Lower leg skin (tissue), 4 donors: ENCODE measurements at regions not wholly inside any gene's neighbourhood (a gene's known extent, or its start where the extent isn't known, plus 50 kb on each side); places are given as distances from the start of the nearest gene placed in this dataset.

Source experiments
- DNase-seq, 2 donors: peaks; one replicate each; pipeline ENCODE4 v3.0.0-alpha.2; 2019; ENCODE audit warnings: low spot score in 2 of 2
- H3K4me3 ChIP-seq: fragments of 200-600 bp; sonication (generic); 2 replicates; pipeline ENCODE4 v1.5.1; 2017; ENCODE audit warnings: mild to moderate bottlenecking, low read depth; ENCODE audit not compliant: poor library complexity, severe bottlenecking
- CTCF ChIP-seq, 3 donors: fragments of 450-650 bp; IDR thresholded peaks; one replicate each; pipeline ENCODE4 v1.5.1; 2016; ENCODE audit warnings: antibody characterized with exemption in 3 of 3, mild to moderate bottlenecking in 3 of 3, moderate library complexity in 2 of 3
- POLR2A ChIP-seq, 2 donors: fragments of 450-650 bp; IDR thresholded peaks; one replicate each; pipeline ENCODE4 v1.6.1; 2016 to 2017; ENCODE audit warnings: antibody characterized with exemption in 2 of 2, mild to moderate bottlenecking in 1 of 2, moderate library complexity in 1 of 2
- WGBS, 2 donors: methylation state at CpG; one replicate each; pipeline ENCODE4 v1.1.5; 2018; 5-methylcytosine and 5-hydroxymethylcytosine counted together
- intact Hi-C: fragments of 100-400 bp; cut with DNase I; formaldehyde crosslinking; loops from one replicate; pipeline ENCODE4 v1.15.0; 2023; ENCODE audit warnings: low total_unique reads

- WGBS, 2 donors = 71 to 78% methylated on average over 2 of the region's 2 CpGs
Observed at GRCh38 chr15:92288755-92289154, 104.9 kb upstream of the ST8SIA2 start.

GRCh38 chr15:92289733-92290132, 103.9 kb upstream of the ST8SIA2 start:
- TF ChIP-seq CTCF (IDR thresholded peaks at IDR 0.05) (no peak), POLR2A (IDR thresholded peaks at IDR 0.05) (no peak)
- WGBS, 2 donors = 70 to 72% methylated on average over 4 of the region's 4 CpGs
- DNase-seq = no peak

More at GRCh38 chr15:92288755-92289154, 104.9 kb upstream of the ST8SIA2 start:
- intact Hi-C loops = no loop called here
- TF ChIP-seq CTCF (IDR thresholded peaks at IDR 0.05) = no peak
- no peak for TF ChIP-seq POLR2A (IDR thresholded peaks at IDR 0.05)
- no peak overlapping the region for H3K4me3 ChIP-seq
- no peak for DNase-seq

GRCh38 chr15:92290359-92290992, 103.2 kb upstream of the ST8SIA2 start:
- intact Hi-C loops = no loop called here
- DNase-seq = no peak
- 80% methylated on average over 5 of the region's 5 CpGs for WGBS, 2 donors
- TF ChIP-seq CTCF (IDR thresholded peaks at IDR 0.05) = no peak
- TF ChIP-seq POLR2A (IDR thresholded peaks at IDR 0.05) = no peak
- H3K4me3 ChIP-seq = no peak overlapping the region

More at GRCh38 chr15:92289733-92290132, 103.9 kb upstream of the ST8SIA2 start:
- H3K4me3 ChIP-seq = no peak overlapping the region
- intact Hi-C loops = no loop called here

GRCh38 chr15:92291900-92292299, 101.8 kb upstream of the ST8SIA2 start:
- intact Hi-C loops = no loop called here
- 74 to 83% methylated on average over 4 of the region's 4 CpGs for WGBS, 2 donors
- no peak for DNase-seq
- H3K4me3 ChIP-seq = no peak overlapping the region
- TF ChIP-seq CTCF (IDR thresholded peaks at IDR 0.05) = no peak
- no peak for TF ChIP-seq POLR2A (IDR thresholded peaks at IDR 0.05)

- no peak for DNase-seq
- WGBS, 2 donors = 55 to 62% methylated on average over 5 of the region's 5 CpGs
- H3K4me3 ChIP-seq = no peak overlapping the region
- intact Hi-C loops = no loop called here
- TF ChIP-seq CTCF (IDR thresholded peaks at IDR 0.05) = no peak
- no peak for TF ChIP-seq POLR2A (IDR thresholded peaks at IDR 0.05)
Observed at GRCh38 chr15:92294759-92295158, 98.9 kb upstream of the ST8SIA2 start.
